ENCODE measurements at regions not wholly inside any gene's neighbourhood (a gene's known extent, or its start where the extent isn't known, plus 50 kb on each side); places are given as distances from the start of the nearest gene placed in this dataset.

DNA sequence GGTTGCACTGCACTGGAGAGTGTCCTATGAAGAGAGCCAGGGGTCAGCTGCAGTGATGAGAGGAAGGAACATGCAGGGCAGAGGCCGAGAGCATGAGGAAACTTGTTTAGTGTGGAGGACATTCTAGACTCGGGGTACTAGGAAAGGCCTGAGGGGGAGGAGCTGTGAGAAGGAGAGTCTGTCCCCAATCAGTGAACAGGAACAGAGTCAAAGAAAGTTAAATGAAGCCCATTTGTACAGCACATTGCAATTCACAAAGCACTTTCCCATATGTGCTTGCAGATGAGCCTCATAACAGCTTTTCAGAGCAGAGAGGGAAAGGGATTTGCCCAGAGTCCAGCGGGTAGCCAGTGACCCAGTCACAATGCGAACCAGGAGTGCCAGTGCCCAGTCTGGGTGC lies 83.4 kb downstream of the NAV1 start:
- DNase-seq (ENCODE audit: low read depth in 1 of 2, low spot score in 1 of 2) = no peak
- TF ChIP-seq CTCF (IDR thresholded peaks at IDR 0.05; ENCODE audit: insufficient read depth, low read length) = no peak
- TF ChIP-seq, protein P1, sequence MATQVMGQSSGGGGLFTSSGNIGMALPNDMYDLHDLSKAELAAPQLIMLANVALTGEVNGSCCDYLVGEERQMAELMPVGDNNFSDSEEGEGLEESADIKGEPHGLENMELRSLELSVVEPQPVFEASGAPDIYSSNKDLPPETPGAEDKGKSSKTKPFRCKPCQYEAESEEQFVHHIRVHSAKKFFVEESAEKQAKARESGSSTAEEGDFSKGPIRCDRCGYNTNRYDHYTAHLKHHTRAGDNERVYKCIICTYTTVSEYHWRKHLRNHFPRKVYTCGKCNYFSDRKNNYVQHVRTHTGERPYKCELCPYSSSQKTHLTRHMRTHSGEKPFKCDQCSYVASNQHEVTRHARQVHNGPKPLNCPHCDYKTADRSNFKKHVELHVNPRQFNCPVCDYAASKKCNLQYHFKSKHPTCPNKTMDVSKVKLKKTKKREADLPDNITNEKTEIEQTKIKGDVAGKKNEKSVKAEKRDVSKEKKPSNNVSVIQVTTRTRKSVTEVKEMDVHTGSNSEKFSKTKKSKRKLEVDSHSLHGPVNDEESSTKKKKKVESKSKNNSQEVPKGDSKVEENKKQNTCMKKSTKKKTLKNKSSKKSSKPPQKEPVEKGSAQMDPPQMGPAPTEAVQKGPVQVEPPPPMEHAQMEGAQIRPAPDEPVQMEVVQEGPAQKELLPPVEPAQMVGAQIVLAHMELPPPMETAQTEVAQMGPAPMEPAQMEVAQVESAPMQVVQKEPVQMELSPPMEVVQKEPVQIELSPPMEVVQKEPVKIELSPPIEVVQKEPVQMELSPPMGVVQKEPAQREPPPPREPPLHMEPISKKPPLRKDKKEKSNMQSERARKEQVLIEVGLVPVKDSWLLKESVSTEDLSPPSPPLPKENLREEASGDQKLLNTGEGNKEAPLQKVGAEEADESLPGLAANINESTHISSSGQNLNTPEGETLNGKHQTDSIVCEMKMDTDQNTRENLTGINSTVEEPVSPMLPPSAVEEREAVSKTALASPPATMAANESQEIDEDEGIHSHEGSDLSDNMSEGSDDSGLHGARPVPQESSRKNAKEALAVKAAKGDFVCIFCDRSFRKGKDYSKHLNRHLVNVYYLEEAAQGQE (IDR thresholded peaks at IDR 0.05; ENCODE audit: insufficient replicate concordance, low read depth) = no peak
- no peak overlapping the region for H3K4me3 ChIP-seq (replicated peaks; ENCODE audit: insufficient read depth, low read length)
- H3K27me3 ChIP-seq (ENCODE audit: insufficient read depth, poor library complexity, severe bottlenecking) = peaks cover 2% of the 10 kb centered on the region
- no peak overlapping the region for H3K27ac ChIP-seq (replicated peaks)

GRCh38 chr1:201622824-201623223 lies 83.9 kb downstream of the NAV1 start:
- Histone ChIP-seq H3K27ac (replicated peaks) (no peak overlapping the region), H3K4me3 (replicated peaks; ENCODE audit: insufficient read depth, low read length) (no peak overlapping the region), H3K27me3 (ENCODE audit: insufficient read depth, poor library complexity, severe bottlenecking) (peaks cover 2% of the 10 kb centered on the region)
- TF ChIP-seq CTCF (IDR thresholded peaks at IDR 0.05; ENCODE audit: insufficient read depth, low read length) = no peak
- no peak for TF ChIP-seq GABPA (IDR thresholded peaks at IDR 0.05; ENCODE audit: low read depth)
- no peak for TF ChIP-seq POLR2AphosphoS5 (IDR thresholded peaks at IDR 0.05; ENCODE audit: low read depth)
- TF ChIP-seq SPI1 (IDR thresholded peaks at IDR 0.05; ENCODE audit: borderline replicate concordance, low read depth) = no peak
- TF ChIP-seq, protein P1 (IDR thresholded peaks at IDR 0.05; ENCODE audit: insufficient replicate concordance, low read depth) = no peak
- no peak for DNase-seq (ENCODE audit: low read depth in 1 of 2, low spot score in 1 of 2)

DNA sequence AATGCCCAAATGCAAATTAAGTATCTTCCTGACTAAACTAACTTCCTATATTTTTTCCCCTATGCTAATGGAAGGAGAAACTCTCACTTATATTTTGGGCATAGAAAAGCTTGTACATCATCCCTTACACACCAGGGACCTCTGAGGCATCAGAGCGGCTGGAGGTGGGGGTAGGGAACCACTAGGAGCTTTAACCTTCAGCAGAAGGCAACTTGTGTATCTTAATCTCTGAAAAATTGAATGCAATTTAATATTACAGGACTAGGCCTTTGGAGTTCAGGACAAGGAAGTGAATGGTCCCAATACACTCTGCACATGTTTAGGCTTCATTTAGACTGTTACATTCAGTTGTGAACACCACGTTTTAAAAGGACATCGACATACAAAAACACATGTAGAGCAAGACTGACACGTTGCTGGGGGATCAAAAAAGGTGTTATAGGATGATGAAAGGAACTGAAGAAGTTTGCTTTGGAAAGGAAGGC lies 85.9 kb downstream of the NAV1 start:
- Histone ChIP-seq H3K4me3 (replicated peaks; ENCODE audit: insufficient read depth, low read length) (no peak overlapping the region), H3K27me3 (ENCODE audit: insufficient read depth, poor library complexity, severe bottlenecking) (peaks cover 2% of the 10 kb centered on the region), H3K27ac (replicated peaks) (no peak overlapping the region)
- no peak for DNase-seq (ENCODE audit: low read depth in 1 of 2, low spot score in 1 of 2)
- TF ChIP-seq, protein P1 (IDR thresholded peaks at IDR 0.05; ENCODE audit: insufficient replicate concordance, low read depth) = no peak
- TF ChIP-seq GABPA (IDR thresholded peaks at IDR 0.05; ENCODE audit: low read depth) (no peak), SPI1 (IDR thresholded peaks at IDR 0.05; ENCODE audit: borderline replicate concordance, low read depth) (no peak), POLR2AphosphoS5 (IDR thresholded peaks at IDR 0.05; ENCODE audit: low read depth) (no peak), CTCF (IDR thresholded peaks at IDR 0.05; ENCODE audit: insufficient read depth, low read length) (no peak)

All from HL-60 (cell line).